ENCODE measurements at regions not wholly inside any gene's neighbourhood (a gene's known extent, or its start where the extent isn't known, plus 50 kb on each side); places are given as distances from the start of the nearest gene placed in this dataset.

GRCh38 chr14:96637521-96637920, 135.3 kb downstream of the PAPOLA start:
- H3K4me2 ChIP-seq (ENCODE audit: insufficient read depth, low read length), result no peak overlapping the region
- no peaks in the 10 kb centered on the region for H3K9me3 ChIP-seq (ENCODE audit: low read depth, low read length)
- H3K27ac ChIP-seq (ENCODE audit: low read depth, low read length), result no peak overlapping the region
- H3K4me3 ChIP-seq (ENCODE audit: insufficient read depth, low read length), result no peak overlapping the region
- DNase-seq (ENCODE audit: insufficient read length, low spot score, missing footprints), result no peak
- TF ChIP-seq, protein P1, sequence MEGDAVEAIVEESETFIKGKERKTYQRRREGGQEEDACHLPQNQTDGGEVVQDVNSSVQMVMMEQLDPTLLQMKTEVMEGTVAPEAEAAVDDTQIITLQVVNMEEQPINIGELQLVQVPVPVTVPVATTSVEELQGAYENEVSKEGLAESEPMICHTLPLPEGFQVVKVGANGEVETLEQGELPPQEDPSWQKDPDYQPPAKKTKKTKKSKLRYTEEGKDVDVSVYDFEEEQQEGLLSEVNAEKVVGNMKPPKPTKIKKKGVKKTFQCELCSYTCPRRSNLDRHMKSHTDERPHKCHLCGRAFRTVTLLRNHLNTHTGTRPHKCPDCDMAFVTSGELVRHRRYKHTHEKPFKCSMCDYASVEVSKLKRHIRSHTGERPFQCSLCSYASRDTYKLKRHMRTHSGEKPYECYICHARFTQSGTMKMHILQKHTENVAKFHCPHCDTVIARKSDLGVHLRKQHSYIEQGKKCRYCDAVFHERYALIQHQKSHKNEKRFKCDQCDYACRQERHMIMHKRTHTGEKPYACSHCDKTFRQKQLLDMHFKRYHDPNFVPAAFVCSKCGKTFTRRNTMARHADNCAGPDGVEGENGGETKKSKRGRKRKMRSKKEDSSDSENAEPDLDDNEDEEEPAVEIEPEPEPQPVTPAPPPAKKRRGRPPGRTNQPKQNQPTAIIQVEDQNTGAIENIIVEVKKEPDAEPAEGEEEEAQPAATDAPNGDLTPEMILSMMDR (IDR thresholded peaks at IDR 0.05; ENCODE audit: extremely low read depth, low read depth, low read length), result no peak
- no peaks in the 10 kb centered on the region for H3K36me3 ChIP-seq (ENCODE audit: insufficient read depth, low read length)
- H2AFZ ChIP-seq (ENCODE audit: low read length), result no peak overlapping the region
- no peaks in the 10 kb centered on the region for H3K27me3 ChIP-seq (ENCODE audit: insufficient read depth, low read length)
- no peaks in the 10 kb centered on the region for H4K20me1 ChIP-seq (ENCODE audit: insufficient read depth, low read length)
- no peaks in the 10 kb centered on the region for H3K79me2 ChIP-seq (ENCODE audit: insufficient read depth, low read length)
- H3K4me1 ChIP-seq (ENCODE audit: insufficient read depth, low read length), result no peaks in the 10 kb centered on the region

- no peak overlapping the region for H3K27ac ChIP-seq (ENCODE audit: low read depth, low read length)
These were observed 136.1 kb downstream of the PAPOLA start for GRCh38 chr14:96638041-96638855.

GRCh38 chr14:96639550-96639949, 137.4 kb downstream of the PAPOLA start:
- H3K36me3 ChIP-seq (ENCODE audit: insufficient read depth, low read length), result no peaks in the 10 kb centered on the region
- H3K27ac ChIP-seq (ENCODE audit: low read depth, low read length), result no peak overlapping the region
- no peak overlapping the region for H3K4me2 ChIP-seq (ENCODE audit: insufficient read depth, low read length)
- H3K9me3 ChIP-seq (ENCODE audit: low read depth, low read length), result no peaks in the 10 kb centered on the region
- no peaks in the 10 kb centered on the region for H3K79me2 ChIP-seq (ENCODE audit: insufficient read depth, low read length)
- H3K27me3 ChIP-seq (ENCODE audit: insufficient read depth, low read length), result no peaks in the 10 kb centered on the region
- DNase-seq (ENCODE audit: insufficient read length, low spot score, missing footprints), result no peak
- H3K4me3 ChIP-seq (ENCODE audit: insufficient read depth, low read length), result no peak overlapping the region
- no peaks in the 10 kb centered on the region for H3K4me1 ChIP-seq (ENCODE audit: insufficient read depth, low read length)
- TF ChIP-seq, protein P1 (IDR thresholded peaks at IDR 0.05; ENCODE audit: extremely low read depth, low read depth, low read length), result no peak
- H2AFZ ChIP-seq (ENCODE audit: low read length), result no peak overlapping the region
- no peaks in the 10 kb centered on the region for H4K20me1 ChIP-seq (ENCODE audit: insufficient read depth, low read length)

More at GRCh38 chr14:96638041-96638855, 136.1 kb downstream of the PAPOLA start:
- H3K27me3 ChIP-seq (ENCODE audit: insufficient read depth, low read length), result no peaks in the 10 kb centered on the region
- no peaks in the 10 kb centered on the region for H3K9me3 ChIP-seq (ENCODE audit: low read depth, low read length)
- H4K20me1 ChIP-seq (ENCODE audit: insufficient read depth, low read length), result no peaks in the 10 kb centered on the region
- no peak for DNase-seq (ENCODE audit: insufficient read length, low spot score, missing footprints)
- H3K36me3 ChIP-seq (ENCODE audit: insufficient read depth, low read length), result no peaks in the 10 kb centered on the region
- no peak overlapping the region for H3K4me3 ChIP-seq (ENCODE audit: insufficient read depth, low read length)
- no peaks in the 10 kb centered on the region for H3K4me1 ChIP-seq (ENCODE audit: insufficient read depth, low read length)
- H2AFZ ChIP-seq (ENCODE audit: low read length), result no peak overlapping the region
- no peaks in the 10 kb centered on the region for H3K79me2 ChIP-seq (ENCODE audit: insufficient read depth, low read length)
- TF ChIP-seq, protein P1 (IDR thresholded peaks at IDR 0.05; ENCODE audit: extremely low read depth, low read depth, low read length), result no peak
- H3K4me2 ChIP-seq (ENCODE audit: insufficient read depth, low read length), result no peak overlapping the region

DNA sequence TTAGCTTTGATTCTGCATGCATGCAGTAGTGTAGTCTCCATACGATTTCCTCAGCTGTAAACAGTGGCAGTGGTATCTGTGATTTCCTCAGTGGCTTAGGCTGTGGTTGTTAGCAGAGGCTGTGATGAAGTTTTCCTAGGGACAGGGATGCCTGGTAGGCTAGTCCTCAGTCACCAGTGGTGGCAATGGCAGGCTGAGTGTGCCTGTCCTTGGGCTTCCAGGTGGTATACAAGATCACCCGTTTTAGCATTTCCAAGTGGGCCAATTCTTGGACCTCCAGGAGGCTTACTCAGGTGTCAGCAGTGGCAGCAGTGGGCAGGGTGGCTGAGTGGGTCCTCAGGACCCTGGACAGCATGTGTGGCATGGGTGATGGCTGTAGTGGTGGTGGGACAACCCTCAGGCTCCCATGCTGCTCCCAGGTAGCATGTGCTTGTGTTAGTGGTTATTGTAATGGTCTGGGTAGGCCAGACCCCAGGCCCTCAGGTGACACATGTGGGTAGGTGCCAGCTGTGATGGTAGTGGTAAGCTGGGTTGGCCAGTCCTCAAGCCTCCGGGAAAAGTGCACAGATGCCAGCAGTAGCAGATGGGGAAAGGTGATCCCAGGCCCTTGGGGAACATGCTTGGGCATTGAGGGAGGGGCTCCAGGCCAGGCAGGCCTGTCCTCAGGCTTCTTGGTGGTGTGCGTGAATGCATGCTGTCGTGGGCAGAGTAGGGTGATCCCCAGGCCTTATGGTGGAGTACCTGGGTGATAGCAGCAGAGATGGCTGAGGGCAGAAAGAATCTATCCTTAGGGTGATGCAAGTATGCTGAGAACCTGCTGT, 146.5 kb downstream of the PAPOLA start:
- DNase-seq (ENCODE audit: insufficient read length, low spot score, missing footprints), result no peak
- Histone ChIP-seq H3K4me3 (ENCODE audit: insufficient read depth, low read length) (no peak overlapping the region), H3K27ac (ENCODE audit: low read depth, low read length) (no peak overlapping the region), H4K20me1 (ENCODE audit: insufficient read depth, low read length) (no peaks in the 10 kb centered on the region), H3K9me3 (ENCODE audit: low read depth, low read length) (no peaks in the 10 kb centered on the region), H3K27me3 (ENCODE audit: insufficient read depth, low read length) (no peaks in the 10 kb centered on the region), H3K4me2 (ENCODE audit: insufficient read depth, low read length) (no peak overlapping the region), H3K36me3 (ENCODE audit: insufficient read depth, low read length) (no peaks in the 10 kb centered on the region), H3K79me2 (ENCODE audit: insufficient read depth, low read length) (no peaks in the 10 kb centered on the region), H2AFZ (ENCODE audit: low read length) (no peak overlapping the region), H3K4me1 (ENCODE audit: insufficient read depth, low read length) (no peaks in the 10 kb centered on the region)
- TF ChIP-seq, protein P1 (IDR thresholded peaks at IDR 0.05; ENCODE audit: extremely low read depth, low read depth, low read length), result no peak

Measured in osteoblast (primary cell).